Choroid plexus epithelial cell (primary cell): ENCODE measurements at regions not wholly inside any gene's neighbourhood (a gene's known extent, or its start where the extent isn't known, plus 50 kb on each side); places are given as distances from the start of the nearest gene placed in this dataset.

ENCODE experiments used
- DNase-seq: peaks from one replicate; pipeline ENCODE4 v3.0.0-alpha.2; 2010; ENCODE audit warnings: low read depth
- H3K4me3 ChIP-seq: 2 replicates; pipeline ENCODE4 v1.5.1; 2011; ENCODE audit warnings: low read depth, mild to moderate bottlenecking, control low read depth, low read length, moderate library complexity
- CTCF ChIP-seq: conservative IDR thresholded peaks from 2 replicates; pipeline ENCODE4 v1.5.1; 2011; ENCODE audit warnings: low read depth, mild to moderate bottlenecking, control low read depth, inconsistent platforms, low read length, moderate library complexity

GRCh38 chr7:155992538-155992937 is 180.3 kb upstream of the SHH start:
- H3K4me3 ChIP-seq: no peak overlapping the region
- no peak for TF ChIP-seq CTCF
- no peak for DNase-seq

- H3K4me3 ChIP-seq: no peak overlapping the region
- DNase-seq: no peak
- no peak for TF ChIP-seq CTCF
These were observed 179.8 kb upstream of the SHH start for GRCh38 chr7:155992107-155992506.

GRCh38 chr7:155991470-155991869 is 179.2 kb upstream of the SHH start:
- no peak overlapping the region for H3K4me3 ChIP-seq
- DNase-seq: no peak
- no peak for TF ChIP-seq CTCF

DNA sequence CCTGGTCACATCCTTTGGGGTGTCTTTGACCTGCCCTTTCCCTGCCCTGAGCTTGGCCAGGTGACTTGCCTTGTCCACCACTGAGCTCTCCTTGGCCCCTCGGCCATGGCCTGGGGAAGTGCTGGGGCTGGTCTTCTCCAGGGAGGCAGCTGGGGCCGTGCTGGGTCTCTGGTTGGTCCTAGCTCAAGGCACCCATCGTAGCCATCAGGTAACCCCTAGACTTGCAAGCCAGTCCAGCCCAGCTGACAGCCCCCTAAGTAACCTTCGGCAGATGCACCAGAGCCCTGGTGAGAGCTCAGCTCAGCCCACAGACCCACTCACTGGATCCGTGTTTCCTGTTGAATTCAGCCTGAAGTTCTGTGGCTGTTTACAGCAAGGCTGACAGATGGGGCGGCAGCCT is 176.2 kb upstream of the SHH start:
- DNase-seq: no peak
- no peak overlapping the region for H3K4me3 ChIP-seq
- no peak for TF ChIP-seq CTCF

GRCh38 chr7:155987681-155988235 is 175.5 kb upstream of the SHH start:
- TF ChIP-seq CTCF: no peak
- H3K4me3 ChIP-seq: no peak overlapping the region
- DNase-seq: no peak

- DNase-seq: no peak
- no peak overlapping the region for H3K4me3 ChIP-seq
- TF ChIP-seq CTCF: no peak
These were observed 174.4 kb upstream of the SHH start for GRCh38 chr7:155986497-155987160.
